ENCODE measurements at regions not wholly inside any gene's neighbourhood (a gene's known extent, or its start where the extent isn't known, plus 50 kb on each side); places are given as distances from the start of the nearest gene placed in this dataset.

GRCh38 chr6:25199544-25199943, 79.6 kb upstream of the CARMIL1 start:
- TF ChIP-seq POLR2A (IDR thresholded peaks at IDR 0.05) (no peak), CTCF (IDR thresholded peaks at IDR 0.05) (no peak), POLR2AphosphoS5 (IDR thresholded peaks at IDR 0.05) (no peak)
